Stimulated activated naive B cell treated with anti-CD40 and anti-IgM and Interleukin-4, amounts not matched to agents 10 μg/mL and 1 μg/mL and 100 μg/mL, for 72 hours (primary cell): ENCODE measurements at regions not wholly inside any gene's neighbourhood (a gene's known extent, or its start where the extent isn't known, plus 50 kb on each side); places are given as distances from the start of the nearest gene placed in this dataset.

Experiments used
- ATAC-seq, 2 donors: fragments of 150-1000 bp; cut with Tn5 transposase; replicated peaks; 2 replicates each; pipeline ENCODE4 v1.10.0; 2021; ENCODE audit warnings: moderate library complexity in 1 of 2
- DNase-seq: peaks from one replicate; pipeline ENCODE4 v3.0.0; 2021
- H3K27ac Mint-ChIP-seq: one replicate; pipeline ENCODE4 v1.8.0; 2022; ENCODE audit warnings: mild to moderate bottlenecking, mixed read lengths
- H3K27me3 Mint-ChIP-seq, 2 donors: one replicate each; pipeline ENCODE4 v1.8.0; 2022; ENCODE audit warnings: mixed read lengths in 2 of 2
- H3K36me3 Mint-ChIP-seq, 2 donors: one replicate each; pipeline ENCODE4 v1.8.0; 2022; ENCODE audit warnings: mixed read lengths in 2 of 2, mild to moderate bottlenecking in 1 of 2
- H3K4me1 Mint-ChIP-seq, 2 donors: one replicate each; pipeline ENCODE4 v1.8.0; 2022; ENCODE audit warnings: mixed read lengths in 2 of 2, mild to moderate bottlenecking in 1 of 2
- H3K4me3 Mint-ChIP-seq, 2 donors: one replicate each; pipeline ENCODE4 v1.8.0; 2022; ENCODE audit warnings: mild to moderate bottlenecking in 2 of 2, mixed read lengths in 2 of 2, moderate library complexity in 1 of 2
- H3K9me3 Mint-ChIP-seq, 2 donors: one replicate each; pipeline ENCODE4 v1.8.0; 2022; ENCODE audit warnings: mixed read lengths in 2 of 2, mild to moderate bottlenecking in 1 of 2

- H3K4me1 Mint-ChIP-seq: no peaks in the 10 kb centered on the region
- H3K9me3 Mint-ChIP-seq: no peaks in the 10 kb centered on the region
- no peak overlapping the region for H3K27ac Mint-ChIP-seq
- no peaks in the 10 kb centered on the region for H3K36me3 Mint-ChIP-seq
- ATAC-seq (no peak), DNase-seq (no peak)
- H3K27me3 Mint-ChIP-seq: no peaks in the 10 kb centered on the region
- no peak overlapping the region for H3K4me3 Mint-ChIP-seq
Observed at GRCh38 chr3:168498194-168498593, 402.5 kb upstream of the GOLIM4 start.

DNA sequence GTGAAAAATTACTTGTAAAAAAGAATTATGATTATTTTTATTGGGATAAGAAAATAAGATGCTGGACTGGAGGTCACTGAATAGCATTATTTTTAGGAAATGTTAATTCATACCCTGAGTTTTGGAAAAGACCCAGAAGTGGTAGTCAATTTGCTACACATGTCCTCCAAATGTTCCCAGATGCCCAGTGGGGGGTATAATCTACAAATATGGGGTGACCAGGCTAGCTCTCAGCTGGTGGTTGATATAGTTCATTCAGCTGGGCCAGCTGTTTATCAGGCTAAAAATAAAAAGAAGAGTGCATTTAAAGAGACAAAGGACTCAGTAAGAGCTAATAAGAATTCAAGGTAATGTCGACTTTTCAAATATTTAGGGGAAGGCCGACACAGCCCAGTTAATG lies 402.0 kb upstream of the GOLIM4 start:
- Mint-ChIP-seq H3K9me3 (no peaks in the 10 kb centered on the region), H3K4me3 (no peak overlapping the region), H3K27ac (no peak overlapping the region), H3K4me1 (no peaks in the 10 kb centered on the region), H3K27me3 (no peaks in the 10 kb centered on the region), H3K36me3 (no peaks in the 10 kb centered on the region)
- ATAC-seq: no peak
- no peak for DNase-seq

DNA sequence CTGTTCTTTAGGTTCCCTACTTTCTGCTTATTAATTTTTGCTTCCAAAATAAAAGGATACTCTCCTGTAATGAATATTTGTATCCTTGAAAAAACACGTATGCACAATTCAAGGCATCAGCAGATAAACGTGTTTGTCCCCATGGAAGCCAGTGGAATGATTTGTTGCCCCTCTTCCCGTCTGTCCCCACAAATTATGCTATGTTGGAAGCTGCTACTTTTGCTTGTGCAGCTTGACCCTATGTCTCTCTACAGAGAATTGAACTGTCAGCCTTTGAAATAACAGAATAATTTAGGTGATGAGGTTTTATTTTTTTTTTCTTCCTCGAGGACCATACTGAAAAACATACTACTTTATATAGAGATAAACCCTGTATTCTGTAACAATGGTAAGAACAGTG lies 401.5 kb upstream of the GOLIM4 start:
- H3K9me3 Mint-ChIP-seq: no peaks in the 10 kb centered on the region
- no peak for DNase-seq
- no peak overlapping the region for H3K4me3 Mint-ChIP-seq
- H3K27ac Mint-ChIP-seq: no peak overlapping the region
- no peaks in the 10 kb centered on the region for H3K36me3 Mint-ChIP-seq
- H3K4me1 Mint-ChIP-seq: no peaks in the 10 kb centered on the region
- ATAC-seq: no peak
- no peaks in the 10 kb centered on the region for H3K27me3 Mint-ChIP-seq

GRCh38 chr3:168495932-168496331 lies 400.2 kb upstream of the GOLIM4 start:
- DNase-seq (no peak), ATAC-seq (no peak)
- Mint-ChIP-seq H3K27me3 (no peaks in the 10 kb centered on the region), H3K4me3 (no peak overlapping the region), H3K9me3 (no peaks in the 10 kb centered on the region), H3K27ac (no peak overlapping the region), H3K36me3 (no peaks in the 10 kb centered on the region), H3K4me1 (no peaks in the 10 kb centered on the region)

DNA sequence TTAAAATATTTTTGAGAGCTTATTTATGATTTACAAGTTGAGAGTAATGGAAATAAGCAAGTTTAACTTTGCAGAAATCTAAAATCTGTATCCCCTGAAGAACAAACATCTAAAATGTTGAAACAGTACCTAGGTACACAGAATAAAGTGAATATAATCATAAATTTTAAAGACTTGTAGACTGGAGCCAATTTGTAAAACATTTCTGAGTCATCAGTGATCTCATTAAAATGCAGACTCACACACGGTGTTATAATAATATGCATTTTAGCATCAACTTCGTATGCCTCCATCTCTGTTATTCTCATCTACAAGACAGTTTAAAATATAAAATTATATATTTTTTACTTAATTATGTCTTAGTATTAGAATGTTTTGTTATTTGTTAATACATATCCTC lies 399.5 kb upstream of the GOLIM4 start:
- DNase-seq: no peak
- Mint-ChIP-seq H3K27ac (no peak overlapping the region), H3K36me3 (no peaks in the 10 kb centered on the region), H3K4me3 (no peak overlapping the region), H3K9me3 (no peaks in the 10 kb centered on the region), H3K4me1 (no peaks in the 10 kb centered on the region), H3K27me3 (no peaks in the 10 kb centered on the region)
- ATAC-seq: no peak

- no peaks in the 10 kb centered on the region for H3K36me3 Mint-ChIP-seq
- H3K4me1 Mint-ChIP-seq: no peaks in the 10 kb centered on the region
- DNase-seq: no peak
- no peaks in the 10 kb centered on the region for H3K9me3 Mint-ChIP-seq
- no peak for ATAC-seq
- no peak overlapping the region for H3K27ac Mint-ChIP-seq
- no peaks in the 10 kb centered on the region for H3K27me3 Mint-ChIP-seq
- no peak overlapping the region for H3K4me3 Mint-ChIP-seq
Observed at GRCh38 chr3:168493412-168494205, 397.9 kb upstream of the GOLIM4 start.

DNA sequence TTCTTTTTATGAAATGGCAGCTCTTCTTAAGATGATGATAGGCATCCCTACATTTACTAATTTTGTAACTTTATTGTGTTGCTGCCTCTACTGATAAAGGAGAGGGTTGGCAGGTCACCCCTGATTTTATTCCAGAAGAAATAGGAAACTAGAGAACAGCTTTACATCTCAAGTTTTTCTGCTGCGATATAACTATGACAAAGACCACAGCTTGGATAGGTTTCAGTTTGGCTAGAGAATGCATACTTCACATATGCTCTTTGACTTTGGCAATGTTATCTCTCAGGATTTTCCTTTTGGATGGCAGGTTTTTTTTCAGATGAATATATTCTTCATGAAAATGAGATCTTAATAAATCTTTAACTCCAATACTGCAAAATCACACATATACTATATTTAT lies 395.3 kb upstream of the GOLIM4 start:
- H3K4me3 Mint-ChIP-seq: no peak overlapping the region
- ATAC-seq (no peak), DNase-seq (no peak)
- no peaks in the 10 kb centered on the region for H3K9me3 Mint-ChIP-seq
- H3K36me3 Mint-ChIP-seq: no peaks in the 10 kb centered on the region
- no peaks in the 10 kb centered on the region for H3K4me1 Mint-ChIP-seq
- no peaks in the 10 kb centered on the region for H3K27me3 Mint-ChIP-seq
- H3K27ac Mint-ChIP-seq: no peak overlapping the region

- Mint-ChIP-seq H3K36me3 (no peaks in the 10 kb centered on the region), H3K9me3 (no peaks in the 10 kb centered on the region), H3K27me3 (no peaks in the 10 kb centered on the region), H3K27ac (no peak overlapping the region), H3K4me3 (no peak overlapping the region), H3K4me1 (no peaks in the 10 kb centered on the region)
- DNase-seq (no peak), ATAC-seq (no peak)
Observed at GRCh38 chr3:168489301-168489700, 393.6 kb upstream of the GOLIM4 start.

DNA sequence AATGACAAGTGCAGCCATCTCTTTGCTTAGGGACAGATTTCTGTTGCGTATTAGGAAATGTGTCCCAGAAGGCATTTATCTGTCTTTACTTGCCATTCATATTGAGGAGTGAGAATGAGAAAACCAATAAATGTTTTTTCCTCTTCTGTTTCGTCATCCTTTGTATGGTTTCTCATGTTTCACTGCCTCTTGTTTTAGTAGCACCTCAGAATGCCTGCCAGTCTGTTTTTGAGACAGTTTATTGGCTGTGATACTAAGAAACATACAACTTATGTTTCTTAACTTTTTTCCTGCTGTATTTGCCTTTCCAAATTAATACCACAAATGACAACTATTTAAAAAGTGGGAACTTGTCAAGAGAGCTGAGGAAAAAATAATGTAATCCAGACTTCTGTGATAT lies 390.2 kb upstream of the GOLIM4 start:
- ATAC-seq (no peak), DNase-seq (no peak)
- no peak overlapping the region for H3K27ac Mint-ChIP-seq
- no peak overlapping the region for H3K4me3 Mint-ChIP-seq
- H3K4me1 Mint-ChIP-seq: no peaks in the 10 kb centered on the region
- H3K27me3 Mint-ChIP-seq: no peaks in the 10 kb centered on the region
- no peaks in the 10 kb centered on the region for H3K9me3 Mint-ChIP-seq
- no peaks in the 10 kb centered on the region for H3K36me3 Mint-ChIP-seq

GRCh38 chr3:168476360-168476980 lies 380.7 kb upstream of the GOLIM4 start:
- H3K9me3 Mint-ChIP-seq: no peaks in the 10 kb centered on the region
- no peaks in the 10 kb centered on the region for H3K4me1 Mint-ChIP-seq
- ATAC-seq (no peak), DNase-seq (no peak)
- H3K27me3 Mint-ChIP-seq: no peaks in the 10 kb centered on the region
- no peak overlapping the region for H3K27ac Mint-ChIP-seq
- no peaks in the 10 kb centered on the region for H3K36me3 Mint-ChIP-seq
- H3K4me3 Mint-ChIP-seq: no peak overlapping the region

- H3K36me3 Mint-ChIP-seq: no peaks in the 10 kb centered on the region
- DNase-seq (no peak), ATAC-seq (no peak)
- no peaks in the 10 kb centered on the region for H3K27me3 Mint-ChIP-seq
- H3K4me3 Mint-ChIP-seq: no peak overlapping the region
- H3K4me1 Mint-ChIP-seq: no peaks in the 10 kb centered on the region
- H3K27ac Mint-ChIP-seq: no peak overlapping the region
- H3K9me3 Mint-ChIP-seq: no peaks in the 10 kb centered on the region
Observed at GRCh38 chr3:168475704-168476103, 380.0 kb upstream of the GOLIM4 start.

DNA sequence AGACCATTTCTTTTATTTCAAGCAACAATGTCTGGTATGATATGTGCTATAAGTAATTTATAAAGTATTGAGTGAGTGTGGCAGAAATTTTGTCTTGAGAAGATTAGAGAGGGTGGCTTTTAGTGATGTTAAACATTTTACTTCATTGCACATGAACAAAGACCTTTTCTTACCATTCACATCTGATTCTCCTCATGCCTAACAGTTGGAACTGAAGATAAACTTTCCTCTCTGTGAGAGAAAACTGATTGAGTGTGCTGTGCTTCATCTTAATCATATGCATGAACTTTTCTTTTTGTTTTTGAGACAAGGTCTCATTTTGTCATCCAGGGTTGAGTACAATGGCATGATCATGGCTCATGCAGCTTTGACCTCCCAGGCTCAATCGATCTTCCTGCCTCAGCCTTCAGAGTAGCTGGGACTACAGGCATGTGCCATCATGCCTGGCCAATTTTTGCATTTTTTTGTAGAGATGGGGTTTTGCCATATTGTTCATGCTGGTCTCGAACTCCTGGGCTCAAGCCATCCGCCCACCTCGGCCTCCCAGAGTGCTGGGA lies 377.7 kb upstream of the GOLIM4 start:
- ATAC-seq (no peak), DNase-seq (no peak)
- Mint-ChIP-seq H3K9me3 (no peaks in the 10 kb centered on the region), H3K27me3 (no peaks in the 10 kb centered on the region), H3K36me3 (no peaks in the 10 kb centered on the region), H3K4me3 (no peak overlapping the region), H3K27ac (no peak overlapping the region), H3K4me1 (no peaks in the 10 kb centered on the region)

GRCh38 chr3:168472783-168473182 lies 377.1 kb upstream of the GOLIM4 start:
- ATAC-seq (no peak), DNase-seq (no peak)
- Mint-ChIP-seq H3K4me1 (no peaks in the 10 kb centered on the region), H3K4me3 (no peak overlapping the region), H3K27ac (no peak overlapping the region), H3K9me3 (no peaks in the 10 kb centered on the region), H3K27me3 (no peaks in the 10 kb centered on the region), H3K36me3 (no peaks in the 10 kb centered on the region)

GRCh38 chr3:168470380-168470779 lies 374.7 kb upstream of the GOLIM4 start:
- Mint-ChIP-seq H3K27ac (no peak overlapping the region), H3K4me3 (no peak overlapping the region), H3K9me3 (no peaks in the 10 kb centered on the region), H3K4me1 (peaks cover 0 to 10% of the 10 kb centered on the region in 2 donors), H3K27me3 (no peaks in the 10 kb centered on the region), H3K36me3 (no peaks in the 10 kb centered on the region)
- DNase-seq (no peak), ATAC-seq (no peak)

DNA sequence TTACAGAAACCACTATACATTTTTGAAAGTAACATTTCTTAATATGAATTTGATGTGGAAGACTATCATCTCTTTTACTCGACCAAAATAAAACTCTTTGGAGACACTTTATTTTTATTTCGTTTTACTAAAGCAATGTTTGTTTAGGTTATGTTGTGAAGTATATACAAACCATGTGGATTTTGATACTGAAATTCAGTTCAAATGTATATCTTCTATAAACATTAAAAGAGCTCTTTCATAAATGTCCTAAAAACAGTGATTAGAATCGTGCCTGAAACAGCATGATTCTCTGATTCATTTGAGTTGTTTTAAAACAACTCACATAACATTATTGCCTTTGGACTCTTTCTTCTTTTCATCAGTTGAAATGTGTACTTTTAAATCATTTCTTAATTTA lies 373.7 kb upstream of the GOLIM4 start:
- ATAC-seq: no peak

More for the DNA sequence above, 373.7 kb upstream of the GOLIM4 start:
- Mint-ChIP-seq H3K4me1 (peaks cover 0 to 10% of the 10 kb centered on the region in 2 donors), H3K9me3 (no peaks in the 10 kb centered on the region), H3K27me3 (no peaks in the 10 kb centered on the region), H3K36me3 (no peaks in the 10 kb centered on the region), H3K4me3 (no peak overlapping the region), H3K27ac (no peak overlapping the region)
- no peak for DNase-seq
